Keratinocyte (primary cell): ENCODE measurements at regions not wholly inside any gene's neighbourhood (a gene's known extent, or its start where the extent isn't known, plus 50 kb on each side); places are given as distances from the start of the nearest gene placed in this dataset.

ENCODE experiments used
- DNase-seq: peaks from one replicate; pipeline ENCODE4 v3.0.0-alpha.2; 2011; ENCODE audit warnings: low read depth, missing footprints, low spot score
- FAIRE-seq: peaks from 2 replicates; lab custom pipeline; 2011; peaks lifted over from hg19 to GRCh38; lab: Jason Lieb, UNC
- H2AFZ ChIP-seq: 2 replicates; pipeline ENCODE4 v1.6.0; 2012; ENCODE audit warnings: low read length, control low read depth, inconsistent platforms; ENCODE audit not compliant: control insufficient read depth
- H3K27ac ChIP-seq: 2 replicates; pipeline ENCODE4 v1.5.1; 2011; ENCODE audit warnings: low read length; ENCODE audit not compliant: control insufficient read depth, insufficient read depth
- H3K27me3 ChIP-seq: 3 replicates; pipeline ENCODE4 v1.6.0; 2011; ENCODE audit warnings: low read length; ENCODE audit not compliant: control insufficient read depth, insufficient read depth; ENCODE audit errors: extremely low read depth
- H3K36me3 ChIP-seq, 2 experiments: 2 replicates in 1 of 2; 3 replicates in 1 of 2; pipeline ENCODE4 v1.5.1; 2011; ENCODE audit warnings: low read length in 2 of 2, mild to moderate bottlenecking in 1 of 2; ENCODE audit not compliant: control insufficient read depth in 2 of 2, insufficient read depth in 2 of 2; ENCODE audit errors: extremely low read depth in 1 of 2
- H3K4me1 ChIP-seq: 3 replicates; pipeline ENCODE4 v1.5.1; 2011; ENCODE audit warnings: low read length; ENCODE audit not compliant: control insufficient read depth, insufficient read depth; ENCODE audit errors: extremely low read depth
- H3K4me2 ChIP-seq: 3 replicates; pipeline ENCODE4 v1.6.0; 2011; ENCODE audit warnings: low read depth, low read length; ENCODE audit not compliant: control insufficient read depth, insufficient read depth; ENCODE audit errors: extremely low read depth
- H3K4me3 ChIP-seq, 3 experiments: fragments of 200-600 bp in 1 of 3; sonication (generic) in 1 of 3; 2 replicates in 2 of 3; 3 replicates in 1 of 3; pipeline ENCODE4 v1.5.1; 2011 to 2016; ENCODE audit warnings: low read length in 3 of 3, mild to moderate bottlenecking in 3 of 3, control low read depth in 2 of 3, inconsistent platforms in 1 of 3, low read depth in 1 of 3, mixed read lengths in 1 of 3, mixed run types in 1 of 3, moderate library complexity in 1 of 3; ENCODE audit not compliant: control insufficient read depth in 2 of 3, insufficient read depth in 2 of 3; ENCODE audit errors: extremely low read depth in 1 of 3
- H3K79me2 ChIP-seq: 2 replicates; pipeline ENCODE4 v1.6.0; 2012; ENCODE audit warnings: low read length; ENCODE audit not compliant: control insufficient read depth, insufficient read depth
- H3K9ac ChIP-seq: 3 replicates; pipeline ENCODE4 v1.6.0; 2011; ENCODE audit warnings: low read length; ENCODE audit not compliant: control insufficient read depth, insufficient read depth; ENCODE audit errors: extremely low read depth
- H3K9me1 ChIP-seq: 3 replicates; pipeline ENCODE4 v1.6.0; 2011; ENCODE audit warnings: low read length; ENCODE audit not compliant: control insufficient read depth, insufficient read depth; ENCODE audit errors: extremely low read depth
- H3K9me3 ChIP-seq: 2 replicates; pipeline ENCODE4 v1.5.1; 2012; ENCODE audit warnings: low read depth, low read length; ENCODE audit not compliant: control insufficient read depth
- H4K20me1 ChIP-seq: 3 replicates; pipeline ENCODE4 v1.6.0; 2011; ENCODE audit warnings: low read length; ENCODE audit not compliant: control insufficient read depth, insufficient read depth; ENCODE audit errors: extremely low read depth
- CTCF ChIP-seq, 3 experiments: IDR thresholded peaks in 1 of 3; conservative IDR thresholded peaks in 1 of 3; optimal IDR thresholded peaks in 1 of 3; 2 replicates in 2 of 3; 3 replicates in 1 of 3; pipeline versions ENCODE3 to v1.5.1; 2011; ENCODE audit warnings: low read length in 3 of 3, mild to moderate bottlenecking in 3 of 3, moderate library complexity in 2 of 3, control low read depth in 1 of 3, inconsistent platforms in 1 of 3; ENCODE audit not compliant: insufficient read depth in 2 of 3; ENCODE audit errors: extremely low read depth in 1 of 3
- EZH2 ChIP-seq: IDR thresholded peaks from one replicate; pipeline ENCODE4 v1.6.1; 2012; ENCODE audit warnings: inconsistent platforms, mild to moderate bottlenecking, low read length, moderate library complexity
- dilution Hi-C: fragments of 300-500 bp; cut with MboI; formaldehyde crosslinking; loops from one replicate; pipeline ENCODE4 v1.7.0; 2020; ENCODE audit warnings: low sequenced_read_pairs; ENCODE audit not compliant: extremely low pct_ligation_motif_present

GRCh38 chr5:92180391-92180790, 797.3 kb upstream of the ARRDC3 start:
- no peaks in the 10 kb centered on the region for H4K20me1 ChIP-seq

GRCh38 chr5:92179651-92180050, 796.5 kb upstream of the ARRDC3 start:
- no peak overlapping the region for H3K4me2 ChIP-seq
- no peak overlapping the region for H3K9ac ChIP-seq
- no peaks in the 10 kb centered on the region for H3K4me1 ChIP-seq
- no peaks in the 10 kb centered on the region for H3K27me3 ChIP-seq
- no peak for DNase-seq
- H3K9me1 ChIP-seq: no peaks in the 10 kb centered on the region
- no peaks in the 10 kb centered on the region for H3K9me3 ChIP-seq
- no peak overlapping the region for H3K27ac ChIP-seq
- TF ChIP-seq CTCF (optimal IDR thresholded peaks at IDR 0.05 in 1 of 3, IDR thresholded peaks at IDR 0.05 in 1 of 3, conservative IDR thresholded peaks at IDR 0.05 in 1 of 3; ENCODE audit: extremely low read depth in 1 of 3, insufficient read depth in 2 of 3, low read length in 3 of 3) (no peak), EZH2 (no peak)
- no peaks in the 10 kb centered on the region for H3K36me3 ChIP-seq
- dilution Hi-C loops: no loop called here
- no peaks in the 10 kb centered on the region for H4K20me1 ChIP-seq
- H3K4me3 ChIP-seq: no peak overlapping the region
- no peaks in the 10 kb centered on the region for H3K79me2 ChIP-seq
- H2AFZ ChIP-seq: no peak overlapping the region
- FAIRE-seq: no peak

More at GRCh38 chr5:92180391-92180790, 797.3 kb upstream of the ARRDC3 start:
- Histone ChIP-seq H2AFZ (no peak overlapping the region), H3K4me3 (no peak overlapping the region), H3K27ac (no peak overlapping the region), H3K4me2 (no peak overlapping the region), H3K4me1 (no peaks in the 10 kb centered on the region), H3K79me2 (no peaks in the 10 kb centered on the region), H3K36me3 (no peaks in the 10 kb centered on the region), H3K9me1 (no peaks in the 10 kb centered on the region), H3K27me3 (no peaks in the 10 kb centered on the region), H3K9me3 (no peaks in the 10 kb centered on the region), H3K9ac (no peak overlapping the region)
- DNase-seq: no peak
- no peak for FAIRE-seq
- dilution Hi-C loops: no loop called here
- no peak for TF ChIP-seq EZH2
- TF ChIP-seq CTCF (optimal IDR thresholded peaks at IDR 0.05 in 1 of 3, IDR thresholded peaks at IDR 0.05 in 1 of 3, conservative IDR thresholded peaks at IDR 0.05 in 1 of 3; ENCODE audit: extremely low read depth in 1 of 3, insufficient read depth in 2 of 3, low read length in 3 of 3): no peak
